H9 (cell line): ENCODE measurements at regions not wholly inside any gene's neighbourhood (a gene's known extent, or its start where the extent isn't known, plus 50 kb on each side); places are given as distances from the start of the nearest gene placed in this dataset.

Source experiments
- DNase-seq: peaks from one replicate; pipeline ENCODE4 v3.0.0-alpha.2; 2017
- H2AFZ ChIP-seq: one replicate; pipeline ENCODE4 v1.6.1; 2013; ENCODE audit warnings: mild to moderate bottlenecking, low read length, control low read depth, moderate library complexity
- H2AK5ac ChIP-seq: 2 replicates; pipeline ENCODE4 v1.6.1; 2013; ENCODE audit warnings: low read length, control low read depth, mixed read lengths; ENCODE audit not compliant: insufficient read length
- H2BK120ac ChIP-seq: one replicate; pipeline ENCODE4 v1.6.1; 2013; ENCODE audit warnings: low read depth, mild to moderate bottlenecking, low read length, control low read depth, inconsistent platforms; ENCODE audit not compliant: poor library complexity, severe bottlenecking
- H2BK12ac ChIP-seq: 2 replicates; pipeline ENCODE4 v1.6.1; 2013; ENCODE audit warnings: low read length, control low read depth, mixed read lengths, low read depth; ENCODE audit not compliant: insufficient read length
- H2BK15ac ChIP-seq: 2 replicates; pipeline ENCODE4 v1.6.1; 2013; ENCODE audit warnings: low read depth, low read length, control low read depth
- H2BK20ac ChIP-seq: one replicate; pipeline ENCODE4 v1.6.1; 2013; ENCODE audit warnings: low read depth, mild to moderate bottlenecking, low read length, control low read depth, inconsistent platforms; ENCODE audit not compliant: poor library complexity, severe bottlenecking
- H2BK5ac ChIP-seq: 2 replicates; pipeline ENCODE4 v1.6.1; 2013; ENCODE audit warnings: low read length, control low read depth, mixed read lengths; ENCODE audit not compliant: insufficient read length
- H3K14ac ChIP-seq: 2 replicates; pipeline ENCODE4 v1.6.1; 2013; ENCODE audit warnings: low read length, control low read depth; ENCODE audit not compliant: insufficient read depth
- H3K18ac ChIP-seq: 2 replicates; pipeline ENCODE4 v1.6.1; 2013; ENCODE audit warnings: low read depth, mild to moderate bottlenecking, mixed read lengths, low read length, control low read depth; ENCODE audit not compliant: insufficient read length
- H3K23ac ChIP-seq: 2 replicates; pipeline ENCODE4 v1.6.1; 2013; ENCODE audit warnings: low read length, control low read depth, mixed read lengths, low read depth; ENCODE audit not compliant: insufficient read length
- H3K23me2 ChIP-seq: 2 replicates; pipeline ENCODE4 v1.6.1; 2013; ENCODE audit warnings: low read depth, mild to moderate bottlenecking, mixed read lengths, low read length, control low read depth; ENCODE audit not compliant: insufficient read length, poor library complexity, severe bottlenecking
- H3K27ac ChIP-seq: 2 replicates; pipeline ENCODE4 v1.5.1; 2013; ENCODE audit warnings: low read length, control low read depth, mixed read lengths, low read depth; ENCODE audit not compliant: insufficient read length
- H3K27me3 ChIP-seq: 2 replicates; pipeline ENCODE4 v1.6.1; 2013; ENCODE audit warnings: low read length, control low read depth, inconsistent platforms; ENCODE audit not compliant: insufficient read depth
- H3K4ac ChIP-seq: 2 replicates; pipeline ENCODE4 v1.6.1; 2013; ENCODE audit warnings: low read depth, mild to moderate bottlenecking, control low read depth, inconsistent platforms, low read length, moderate library complexity
- H3K4me1 ChIP-seq: 2 replicates; pipeline ENCODE4 v1.6.1; 2013; ENCODE audit warnings: low read length, control low read depth, inconsistent platforms; ENCODE audit not compliant: insufficient read depth
- H3K4me2 ChIP-seq: 2 replicates; pipeline ENCODE4 v1.6.1; 2013; ENCODE audit warnings: low read length, control low read depth, mixed read lengths; ENCODE audit not compliant: insufficient read length, insufficient read depth
- H3K56ac ChIP-seq: 2 replicates; pipeline ENCODE4 v1.6.1; 2013; ENCODE audit warnings: low read depth, mild to moderate bottlenecking, mixed read lengths, low read length, control low read depth; ENCODE audit not compliant: insufficient read length
- H3K79me1 ChIP-seq: 2 replicates; pipeline ENCODE4 v1.6.1; 2013; ENCODE audit warnings: low read depth, mild to moderate bottlenecking, moderate library complexity, low read length, control low read depth, inconsistent platforms; ENCODE audit not compliant: insufficient read depth, poor library complexity, severe bottlenecking
- H3K79me2 ChIP-seq: 2 replicates; pipeline ENCODE4 v1.6.1; 2013; ENCODE audit warnings: low read length, control low read depth, inconsistent platforms; ENCODE audit not compliant: insufficient read depth
- H3K9ac ChIP-seq: 2 replicates; pipeline ENCODE4 v1.6.1; 2013; ENCODE audit warnings: low read length, control low read depth, mixed read lengths; ENCODE audit not compliant: insufficient read length; ENCODE audit errors: extremely low read depth
- H3K9me3 ChIP-seq: one replicate; pipeline ENCODE4 v1.6.1; 2013; ENCODE audit warnings: low read depth, low read length, inconsistent platforms; ENCODE audit not compliant: control insufficient read depth
- H3T11ph ChIP-seq: one replicate; pipeline ENCODE4 v1.6.1; 2013; ENCODE audit warnings: mild to moderate bottlenecking, low read length, control low read depth, inconsistent platforms
- H4K20me1 ChIP-seq: one replicate; pipeline ENCODE4 v1.6.1; 2013; ENCODE audit not compliant: control insufficient read depth, insufficient read length, insufficient read depth
- H4K5ac ChIP-seq: 2 replicates; pipeline ENCODE4 v1.6.1; 2013; ENCODE audit warnings: low read depth, mild to moderate bottlenecking, mixed read lengths, low read length, control low read depth; ENCODE audit not compliant: insufficient read length
- H4K8ac ChIP-seq: replicated peaks from 2 replicates; pipeline ENCODE4 v1.6.1; 2013; ENCODE audit warnings: low read length, control low read depth, mixed read lengths, low read depth; ENCODE audit not compliant: insufficient read length
- H4K91ac ChIP-seq: 2 replicates; pipeline ENCODE4 v1.6.1; 2013; ENCODE audit warnings: low read depth, mild to moderate bottlenecking, moderate library complexity, mixed read lengths, low read length, control low read depth; ENCODE audit not compliant: insufficient read length
- H3K27ac Mint-ChIP-seq, 3 experiments: 2 replicates in 2 of 3; 3 replicates in 1 of 3; pipeline ENCODE4 v1.8.0; 2020 to 2021; ENCODE audit warnings: mixed read lengths in 3 of 3, mild to moderate bottlenecking in 1 of 3, moderate library complexity in 1 of 3
- H3K27me3 Mint-ChIP-seq: 2 replicates; pipeline ENCODE4 v1.8.0; 2021; ENCODE audit warnings: low read depth, mild to moderate bottlenecking, moderate library complexity, mixed read lengths
- H3K36me3 Mint-ChIP-seq, 3 experiments: 2 replicates in 2 of 3; 3 replicates in 1 of 3; pipeline ENCODE4 v1.8.0; 2020 to 2021; ENCODE audit warnings: low read depth in 3 of 3, mixed read lengths in 3 of 3; ENCODE audit not compliant: insufficient read depth in 1 of 3
- H3K4me1 Mint-ChIP-seq, 2 experiments: 2 replicates each; pipeline ENCODE4 v1.8.0; 2020; ENCODE audit warnings: mixed read lengths in 2 of 2
- H3K4me3 Mint-ChIP-seq, 2 experiments: 2 replicates in 1 of 2; 3 replicates in 1 of 2; pipeline ENCODE4 v1.8.0; 2020 to 2021; ENCODE audit warnings: mild to moderate bottlenecking in 2 of 2, mixed read lengths in 2 of 2, moderate library complexity in 1 of 2
- H3K9me3 Mint-ChIP-seq, 2 experiments: 2 replicates in 1 of 2; 3 replicates in 1 of 2; pipeline ENCODE4 v1.8.0; 2020; ENCODE audit warnings: mild to moderate bottlenecking in 2 of 2, mixed read lengths in 2 of 2, moderate library complexity in 1 of 2
- CTCF ChIP-seq: fragments of 200-600 bp; sonication (generic); conservative IDR thresholded peaks from 3 replicates; pipeline ENCODE4 v1.8.0; 2021; ENCODE audit warnings: antibody characterized with exemption, mild to moderate bottlenecking
- WGBS: extraction: QIAGEN DNeasy Blood & Tissue Kit; methylation state at CpG from one replicate; pipeline ENCODE4 v1.1.7; 2013; ENCODE audit warnings: missing lambda C conversion rate, low lambda C conversion rate, mixed read lengths; ENCODE audit not compliant: insufficient read length; ENCODE audit errors: extremely low coverage; 5-methylcytosine and 5-hydroxymethylcytosine counted together

- Histone ChIP-seq H2BK15ac (no peak overlapping the region), H3K9me3 (no peaks in the 10 kb centered on the region), H3K4ac (no peak overlapping the region), H4K91ac (no peak overlapping the region), H2BK5ac (no peak overlapping the region), H3K56ac (no peak overlapping the region), H3K14ac (no peak overlapping the region), H3K23me2 (no peaks in the 10 kb centered on the region), H3K23ac (no peak overlapping the region), H3K79me1 (no peaks in the 10 kb centered on the region), H3T11ph (no peak overlapping the region), H2AK5ac (no peak overlapping the region), H4K20me1 (no peaks in the 10 kb centered on the region), H3K18ac (no peak overlapping the region), H2BK120ac (no peak overlapping the region), H2AFZ (no peak overlapping the region), H3K79me2 (no peaks in the 10 kb centered on the region), H2BK20ac (no peak overlapping the region), H3K9ac (no peak overlapping the region), H3K27me3 (no peaks in the 10 kb centered on the region), H3K4me2 (no peak overlapping the region), H4K5ac (no peak overlapping the region), H3K27ac (no peak overlapping the region), H3K4me1 (no peaks in the 10 kb centered on the region), H2BK12ac (no peak overlapping the region), H4K8ac (no peak overlapping the region)
- no peak overlapping the region for H3K27ac Mint-ChIP-seq
- H3K27me3 Mint-ChIP-seq, result no peaks in the 10 kb centered on the region
- WGBS, result no CpG with 5 or more reads among the region's 5 CpGs
- DNase-seq, result no peak
- no peaks in the 10 kb centered on the region for H3K9me3 Mint-ChIP-seq
- H3K4me1 Mint-ChIP-seq, result no peaks in the 10 kb centered on the region
- no peaks in the 10 kb centered on the region for H3K36me3 Mint-ChIP-seq
- no peak overlapping the region for H3K4me3 Mint-ChIP-seq
- no peak for TF ChIP-seq CTCF
Observed at GRCh38 chr10:106320078-106320477, 844.4 kb downstream of the SORCS1 start.
